Activated naive CD4-positive, alpha-beta T cell treated with Interleukin-2 at 50 U/mL for 16 hours (primary cell): ENCODE measurements at regions not wholly inside any gene's neighbourhood (a gene's known extent, or its start where the extent isn't known, plus 50 kb on each side); places are given as distances from the start of the nearest gene placed in this dataset.
"Not testable (repeated sequence)": the region's sequence is repeated elsewhere in the genome, so short reads cannot be mapped to it uniquely, and the experiment has no call there.

ENCODE experiments used
- DNase-seq: peaks from one replicate; pipeline ENCODE4 v3.0.0-alpha.2; 2020

GRCh38 chr1:10867914-10868598, 71.6 kb upstream of the CASZ1 start:
- no peak for DNase-seq

- DNase-seq: no peak
Measured at GRCh38 chr1:10868599-10868965, 72.1 kb upstream of the CASZ1 start.

GRCh38 chr1:10869933-10870332, 73.5 kb upstream of the CASZ1 start:
- DNase-seq: no peak

GRCh38 chr1:10870493-10871096, 74.1 kb upstream of the CASZ1 start:
- no peak for DNase-seq

- DNase-seq: no peak
Measured at GRCh38 chr1:10873189-10873588, 76.7 kb upstream of the CASZ1 start.

- DNase-seq: no peak
Measured at GRCh38 chr1:10874351-10874750, 77.9 kb upstream of the CASZ1 start.

GRCh38 chr1:10877894-10878293, 81.4 kb upstream of the CASZ1 start:
- DNase-seq: no peak

GRCh38 chr1:10878469-10878868, 82.0 kb upstream of the CASZ1 start:
- no peak for DNase-seq

- no peak for DNase-seq
Measured at GRCh38 chr1:10880063-10880462, 83.6 kb upstream of the CASZ1 start.

GRCh38 chr1:10881046-10881445, 84.6 kb upstream of the CASZ1 start:
- no peak for DNase-seq

- no peak for DNase-seq
Measured at GRCh38 chr1:10882069-10882468, 85.6 kb upstream of the CASZ1 start.

GRCh38 chr1:10887032-10887431, 90.6 kb upstream of the CASZ1 start:
- DNase-seq: not testable (repeated sequence)

GRCh38 chr1:10888291-10888690, 91.8 kb upstream of the CASZ1 start:
- DNase-seq: no peak

- no peak for DNase-seq
Measured at GRCh38 chr1:10888791-10889649, 92.6 kb upstream of the CASZ1 start.

GRCh38 chr1:10889650-10890353, 93.4 kb upstream of the CASZ1 start:
- no peak for DNase-seq

- no peak for DNase-seq
Measured at GRCh38 chr1:10890491-10891071, 94.1 kb upstream of the CASZ1 start.

GRCh38 chr1:10891091-10891490, 94.6 kb upstream of the CASZ1 start:
- DNase-seq: no peak

- DNase-seq: no peak
Measured at GRCh38 chr1:10892138-10893065, 96.0 kb upstream of the CASZ1 start.

- no peak for DNase-seq
Measured at GRCh38 chr1:10895621-10896020, 99.2 kb upstream of the CASZ1 start.

GRCh38 chr1:10896673-10897072, 100.2 kb upstream of the CASZ1 start:
- no peak for DNase-seq

- DNase-seq: no peak
Measured at GRCh38 chr1:10897321-10897980, 101.0 kb upstream of the CASZ1 start.
